Left hindlimb (tissue), 1 donor: ENCODE measurements at regions not wholly inside any gene's neighbourhood (a gene's known extent, or its start where the extent isn't known, plus 50 kb on each side); places are given as distances from the start of the nearest gene placed in this dataset.
A peak's percentile ranks its signal among the peaks of the same experiment; 100 is the strongest.

Experiments
- DNase-seq: peaks from one replicate; pipeline ENCODE4 v3.0.0-alpha.2; 2018

DNA sequence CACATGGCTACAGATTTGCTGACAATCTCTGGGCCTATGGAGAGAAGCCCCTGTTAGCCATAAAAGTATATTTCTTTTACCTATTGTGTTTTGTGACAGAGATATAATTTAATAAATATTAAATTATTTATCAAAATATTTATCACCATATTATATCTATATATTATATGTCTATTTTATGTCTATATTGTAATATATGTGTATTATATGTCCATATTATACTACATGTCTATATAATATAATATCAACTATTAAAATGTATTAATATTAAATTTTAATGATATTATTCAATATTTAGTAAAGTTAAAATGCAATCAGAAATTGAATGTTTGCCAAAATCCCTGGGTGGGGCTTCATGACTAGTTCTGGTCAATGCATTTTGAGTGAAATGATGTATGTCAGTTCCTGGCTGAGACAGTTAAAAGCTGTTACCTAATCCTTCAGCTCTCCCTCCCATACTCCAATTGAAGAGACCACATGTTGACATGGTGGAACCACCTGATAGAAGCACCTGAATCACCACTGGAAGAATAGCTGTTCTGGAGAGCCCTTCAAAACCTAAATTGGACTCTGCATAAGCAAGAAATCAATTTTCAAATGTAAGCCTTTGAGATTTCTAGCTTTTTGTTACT lies 357.3 kb upstream of the DDHD1 start:
- no peak for DNase-seq

DNA sequence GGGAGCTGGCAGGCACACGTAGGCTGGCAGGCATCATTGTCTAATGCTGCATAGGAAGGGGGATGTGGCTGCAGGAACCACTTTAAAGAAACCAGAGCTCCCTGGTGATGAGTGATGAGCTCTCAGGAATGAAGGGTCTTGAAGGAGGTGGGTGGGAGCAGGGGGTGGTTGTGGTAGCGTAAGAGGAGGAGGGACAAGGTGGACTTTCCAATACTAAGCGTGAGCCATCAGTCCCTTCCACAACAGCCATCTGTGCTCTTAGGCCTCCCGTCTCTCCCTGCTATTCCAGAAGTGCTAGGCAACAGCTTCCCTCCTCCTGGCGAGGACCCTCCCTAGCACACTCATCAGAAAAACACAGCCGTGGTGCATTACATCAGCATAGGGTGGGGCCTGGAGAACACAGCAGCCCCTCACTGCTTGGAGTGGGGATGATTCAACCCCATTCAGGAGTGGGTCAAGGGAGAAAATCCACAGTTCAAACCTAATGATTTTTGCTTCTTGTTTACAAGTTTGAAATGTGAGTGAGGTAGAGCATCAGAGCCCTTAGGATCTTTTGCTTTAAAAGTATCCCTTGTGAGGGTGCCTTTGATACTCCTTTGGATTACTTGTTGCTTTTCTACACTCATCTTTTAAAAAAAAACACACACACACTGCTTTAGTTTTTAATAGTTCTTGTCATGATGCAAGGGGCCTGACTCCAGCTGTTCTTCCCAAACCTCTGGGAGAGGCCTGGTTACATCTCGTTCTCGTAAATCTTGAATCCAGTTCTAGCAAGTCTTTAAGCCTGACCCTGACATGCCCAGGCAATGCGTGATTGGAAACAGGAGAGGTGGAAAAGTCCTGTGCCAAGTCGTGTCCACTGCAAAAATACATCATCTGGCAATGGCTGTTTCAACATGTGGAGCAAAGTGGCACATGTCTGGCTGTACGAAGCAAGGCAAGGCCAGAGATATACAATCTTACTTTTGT lies 356.4 kb upstream of the DDHD1 start:
- DNase-seq = peak; percentile 87

- DNase-seq = no peak
Observed at GRCh38 chr14:53501361-53502211, 348.5 kb upstream of the DDHD1 start.

DNA sequence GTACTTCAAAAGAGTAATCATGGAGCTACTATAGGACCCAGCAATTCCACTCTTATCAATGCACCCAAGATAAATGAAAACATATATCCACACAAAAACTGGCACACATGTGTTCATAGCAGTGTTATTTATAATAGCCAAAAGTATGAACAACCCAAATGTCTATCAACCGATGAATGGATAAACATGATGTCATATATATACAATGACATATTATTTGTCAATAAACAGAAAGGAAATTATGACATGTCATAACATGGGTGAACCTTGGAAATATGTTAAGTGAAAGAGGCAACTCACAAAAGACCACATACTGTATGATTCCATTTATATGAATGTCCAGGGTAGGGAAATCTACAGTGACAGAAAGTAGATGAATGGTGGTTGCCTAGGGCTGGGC lies 347.1 kb upstream of the DDHD1 start:
- no peak for DNase-seq

DNA sequence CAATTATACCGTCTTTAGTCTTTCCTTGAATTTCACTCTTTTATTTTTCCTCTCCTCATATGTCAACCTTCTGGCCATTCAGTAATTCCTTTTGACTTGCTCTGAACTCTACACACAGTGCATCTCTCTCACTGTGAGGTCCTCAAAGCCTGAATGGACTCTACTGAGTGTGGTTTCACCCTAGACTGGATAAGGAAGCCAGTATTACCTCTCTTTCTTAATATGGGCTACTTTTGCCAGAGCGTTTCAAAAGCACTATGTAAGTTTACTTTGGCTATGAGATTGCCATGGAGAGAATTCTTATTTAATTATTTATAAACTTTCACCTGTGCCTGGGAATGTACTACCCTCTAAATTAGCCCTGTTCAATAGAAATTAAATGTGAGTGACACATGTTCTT lies 343.5 kb upstream of the DDHD1 start:
- no peak for DNase-seq

- no peak for DNase-seq
Observed at GRCh38 chr14:53495846-53496343, 342.8 kb upstream of the DDHD1 start.

DNA sequence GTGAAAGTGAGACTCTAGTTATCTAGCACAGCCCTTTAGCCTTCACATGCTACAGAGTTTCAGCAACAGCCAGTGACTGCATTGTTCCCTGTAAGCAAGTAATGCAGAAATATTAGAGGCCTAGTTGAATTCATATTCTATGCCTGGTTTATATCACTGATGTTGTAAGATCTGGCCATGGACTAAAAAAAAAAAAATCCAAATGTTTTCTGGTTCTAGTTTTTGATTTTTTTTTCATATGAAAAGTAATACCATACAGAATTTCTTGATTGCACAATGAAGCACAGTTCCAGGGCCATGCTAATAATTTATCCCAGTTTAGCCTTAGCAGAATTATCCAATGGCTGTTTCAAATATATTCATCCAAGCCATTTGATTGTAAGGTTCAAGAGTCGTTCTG lies 341.5 kb upstream of the DDHD1 start:
- DNase-seq = no peak

GRCh38 chr14:53493860-53494259 lies 340.7 kb upstream of the DDHD1 start:
- DNase-seq = no peak

GRCh38 chr14:53493320-53493719 lies 340.2 kb upstream of the DDHD1 start:
- no peak for DNase-seq

DNA sequence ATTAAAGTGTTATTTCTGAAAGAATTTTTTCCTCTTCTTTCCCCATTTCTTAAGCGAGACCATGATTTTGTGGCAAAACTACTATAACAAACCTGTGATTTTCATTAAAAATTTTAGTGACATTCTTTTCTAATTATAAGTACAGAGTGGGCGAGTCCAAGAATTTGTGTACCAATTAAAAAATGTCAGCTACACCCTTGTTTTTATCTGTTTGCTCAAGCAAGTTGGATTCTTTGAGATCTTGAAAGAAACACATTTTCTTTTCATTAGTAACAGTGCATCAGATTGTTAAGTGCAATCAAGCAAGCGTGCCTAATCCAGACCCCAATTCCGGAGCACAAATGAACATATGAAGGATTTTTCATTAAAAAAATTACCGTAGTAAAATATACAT lies 338.8 kb upstream of the DDHD1 start:
- DNase-seq = no peak

DNA sequence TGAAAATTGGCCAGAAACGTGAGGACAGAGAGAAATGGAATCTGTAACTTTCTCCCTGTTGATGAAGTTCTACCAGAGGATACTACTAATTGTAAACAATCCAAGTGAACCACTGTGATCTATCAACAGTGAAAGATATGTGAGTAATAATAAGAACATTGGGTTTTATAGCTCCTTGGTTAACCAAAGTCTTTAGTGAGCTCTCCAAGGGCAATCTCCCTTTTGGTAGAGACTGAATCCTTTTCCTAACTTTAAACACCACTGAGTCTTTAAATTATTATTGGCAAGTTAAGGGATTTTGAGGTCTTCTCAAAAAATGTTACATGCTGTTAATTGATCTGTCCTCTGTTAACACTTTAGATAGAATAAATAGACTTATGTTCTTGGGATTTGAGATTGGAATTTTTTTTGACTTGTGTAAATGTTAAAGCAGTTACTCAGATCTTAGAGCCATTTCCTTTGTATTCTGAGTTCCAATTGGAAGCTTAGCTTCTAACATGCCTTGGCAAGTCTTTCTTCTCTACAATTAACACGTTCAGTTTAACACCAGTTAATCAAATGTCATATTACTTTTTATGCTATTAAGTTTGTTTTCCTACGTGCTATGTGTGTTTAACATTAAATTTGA lies 338.2 kb upstream of the DDHD1 start:
- DNase-seq = no peak

DNA sequence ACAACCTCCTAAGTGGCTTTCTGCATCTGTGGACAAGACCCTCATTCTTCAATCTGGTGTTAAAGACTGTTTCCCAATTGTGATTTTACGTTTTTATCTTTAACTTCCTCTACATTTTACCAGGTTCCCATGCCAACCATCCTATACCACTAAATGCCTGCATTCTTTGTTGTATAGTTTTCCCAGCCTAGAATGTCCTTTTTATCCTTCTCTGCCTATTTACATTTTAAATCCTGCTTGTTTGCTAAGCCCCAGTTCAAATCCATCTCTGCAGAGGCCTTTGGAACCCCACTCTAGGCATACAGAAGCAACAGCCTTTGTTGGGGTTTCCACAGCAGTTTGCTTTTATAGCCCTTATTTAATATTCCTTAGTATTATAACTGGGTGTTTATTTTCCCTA lies 325.1 kb upstream of the DDHD1 start:
- no peak for DNase-seq

DNA sequence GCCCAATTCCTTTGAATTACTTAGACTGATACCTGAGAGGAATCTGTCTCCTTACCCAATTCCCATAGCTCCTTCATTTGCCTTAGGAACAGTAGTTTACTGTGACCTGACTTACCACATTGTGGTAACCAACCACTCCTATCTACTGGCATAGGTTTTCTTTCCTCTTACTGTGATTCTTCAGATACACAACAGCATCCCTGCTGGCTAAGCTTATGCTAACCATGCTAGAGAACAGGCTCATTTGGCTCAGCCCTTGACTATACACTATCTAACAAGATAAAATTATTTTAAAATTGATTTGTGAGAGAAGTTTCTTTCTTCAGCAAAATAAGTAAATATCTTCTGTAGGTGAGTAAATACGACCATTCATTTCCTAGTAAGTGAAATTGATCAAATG lies 320.4 kb upstream of the DDHD1 start:
- no peak for DNase-seq

DNA sequence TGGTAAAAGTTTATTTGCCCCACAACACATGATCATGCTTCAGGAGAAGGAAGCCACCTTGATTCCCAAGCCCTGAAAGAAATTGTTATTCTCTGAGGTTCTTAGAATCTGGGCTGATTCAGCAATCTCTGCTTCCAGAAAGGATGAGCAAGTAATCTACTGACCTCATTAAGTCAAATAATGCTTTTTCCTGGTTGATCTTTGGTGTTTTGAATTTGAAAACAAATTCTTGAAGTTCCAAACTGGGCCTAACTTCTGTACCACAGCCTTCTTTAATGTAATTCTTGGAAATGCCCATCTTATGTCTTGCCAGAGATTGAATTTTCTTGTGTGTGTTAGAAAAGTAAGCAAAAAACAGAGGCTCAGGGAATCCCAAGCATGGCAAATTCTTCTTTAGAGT lies 319.2 kb upstream of the DDHD1 start:
- DNase-seq = no peak

- DNase-seq = no peak
Observed at GRCh38 chr14:53470351-53471043, 317.4 kb upstream of the DDHD1 start.

- no peak for DNase-seq
Observed at GRCh38 chr14:53468876-53469275, 315.8 kb upstream of the DDHD1 start.

DNA sequence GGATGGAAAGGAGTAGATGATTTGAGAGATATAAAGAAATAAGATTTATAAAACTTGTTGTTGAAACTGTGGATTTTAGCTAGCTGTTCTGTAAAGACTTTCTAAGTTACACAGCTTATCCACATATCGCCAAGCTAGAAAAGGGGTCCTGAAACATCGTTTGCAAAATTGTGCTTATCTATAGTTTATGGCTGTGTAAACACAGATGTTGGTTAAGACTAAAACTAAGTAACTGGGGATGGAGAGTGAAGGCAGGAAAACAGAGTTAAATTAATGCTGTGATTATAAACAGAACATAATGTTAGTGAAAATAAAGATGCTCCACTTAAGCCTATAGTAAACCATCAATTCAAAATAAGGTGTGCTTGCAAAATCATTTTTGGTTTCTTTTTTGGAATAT lies 311.3 kb upstream of the DDHD1 start:
- no peak for DNase-seq

DNA sequence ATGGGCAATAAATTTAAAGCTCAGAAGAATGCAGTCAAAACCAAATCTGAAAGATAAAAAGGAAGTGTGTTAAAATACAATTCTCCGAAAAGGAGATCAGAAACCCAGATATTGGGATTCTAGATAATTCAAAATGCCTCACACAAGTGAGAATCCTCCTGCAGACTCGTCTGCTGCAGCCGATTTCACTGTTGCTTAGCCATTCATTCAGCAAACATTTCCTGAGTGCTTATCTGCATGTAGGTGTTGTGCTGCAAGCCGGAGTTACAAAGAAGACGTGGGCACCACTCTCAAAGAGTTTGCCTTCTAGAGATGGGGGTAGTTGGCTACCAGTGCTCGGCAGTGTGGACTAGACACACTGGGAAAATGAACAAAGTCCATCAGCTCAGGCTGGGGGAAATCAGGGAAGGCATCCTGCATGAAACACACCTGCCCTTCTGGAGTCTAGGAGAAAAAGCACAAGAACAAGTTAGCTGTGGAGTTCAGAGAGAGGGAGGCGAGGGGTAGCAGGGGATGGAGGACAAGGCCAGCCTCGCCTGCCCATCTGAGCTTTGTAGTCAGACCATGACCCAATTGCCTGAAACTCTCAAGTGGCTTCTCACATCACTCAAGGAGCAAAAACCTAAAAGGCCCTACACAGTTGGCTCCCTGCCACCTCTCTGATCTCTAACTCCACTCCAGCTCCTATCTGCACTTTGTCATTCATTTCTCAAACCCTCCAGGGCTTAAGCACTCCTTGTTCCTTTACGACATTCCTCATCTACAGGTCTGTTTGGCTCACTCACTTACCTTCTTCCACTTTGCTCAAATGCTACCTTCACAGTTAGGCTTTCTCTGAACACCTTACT lies 310.0 kb upstream of the DDHD1 start:
- DNase-seq = no peak

GRCh38 chr14:53461858-53462257 lies 308.7 kb upstream of the DDHD1 start:
- DNase-seq = no peak

GRCh38 chr14:53460544-53460943 lies 307.4 kb upstream of the DDHD1 start:
- no peak for DNase-seq

- DNase-seq = no peak
Observed at GRCh38 chr14:53458368-53458814, 305.3 kb upstream of the DDHD1 start.
